Chondrocyte (in vitro differentiated cells): ENCODE measurements at regions not wholly inside any gene's neighbourhood (a gene's known extent, or its start where the extent isn't known, plus 50 kb on each side); places are given as distances from the start of the nearest gene placed in this dataset.

Source experiments
- DNase-seq: peaks from one replicate; pipeline ENCODE4 v3.0.0; 2021; ENCODE audit warnings: mixed read lengths, low spot score
- H3K27ac Mint-ChIP-seq: one replicate; pipeline ENCODE4 v1.8.0; 2021; ENCODE audit warnings: mild to moderate bottlenecking, moderate library complexity, mixed read lengths; ENCODE audit not compliant: unreplicated experiment
- H3K27me3 Mint-ChIP-seq: 2 replicates; pipeline ENCODE4 v1.8.0; 2021; ENCODE audit warnings: low read depth, mixed read lengths
- H3K36me3 Mint-ChIP-seq: 2 replicates; pipeline ENCODE4 v1.8.0; 2021; ENCODE audit warnings: low read depth, mixed read lengths
- H3K4me1 Mint-ChIP-seq: 2 replicates; pipeline ENCODE4 v1.8.0; 2021; ENCODE audit warnings: low read depth, mild to moderate bottlenecking, mixed read lengths
- H3K4me3 Mint-ChIP-seq: one replicate; pipeline ENCODE4 v1.8.0; 2021; ENCODE audit warnings: mild to moderate bottlenecking, moderate library complexity, mixed read lengths; ENCODE audit not compliant: unreplicated experiment
- H3K9me3 Mint-ChIP-seq: 2 replicates; pipeline ENCODE4 v1.8.0; 2021; ENCODE audit warnings: low read depth, mixed read lengths
- CTCF ChIP-seq: fragments of 200-600 bp; sonication (generic); IDR thresholded peaks from 2 replicates; pipeline ENCODE4 v1.5.0; 2021; ENCODE audit warnings: antibody characterized with exemption, mild to moderate bottlenecking, moderate library complexity

GRCh38 chr6:33934731-33935270, 131.0 kb upstream of the MLN start:
- H3K27ac Mint-ChIP-seq: no peak overlapping the region
- no peak for DNase-seq
- H3K4me1 Mint-ChIP-seq: peaks cover 7% of the 10 kb centered on the region
- no peak overlapping the region for H3K4me3 Mint-ChIP-seq
- H3K27me3 Mint-ChIP-seq: peaks cover 53% of the 10 kb centered on the region
- H3K36me3 Mint-ChIP-seq: peaks cover 2% of the 10 kb centered on the region
- no peaks in the 10 kb centered on the region for H3K9me3 Mint-ChIP-seq
- TF ChIP-seq CTCF: no peak

- no peak for TF ChIP-seq CTCF
- H3K4me3 Mint-ChIP-seq: no peak overlapping the region
- peaks cover 44% of the 10 kb centered on the region for H3K27me3 Mint-ChIP-seq
These were observed 129.3 kb upstream of the MLN start for GRCh38 chr6:33933101-33933500.

GRCh38 chr6:33931799-33932198, 128.0 kb upstream of the MLN start:
- H3K4me1 Mint-ChIP-seq: peaks cover 15% of the 10 kb centered on the region
- H3K4me3 Mint-ChIP-seq: no peak overlapping the region
- TF ChIP-seq CTCF: no peak
- H3K27ac Mint-ChIP-seq: no peak overlapping the region
- H3K27me3 Mint-ChIP-seq: peaks cover 42% of the 10 kb centered on the region
- no peaks in the 10 kb centered on the region for H3K36me3 Mint-ChIP-seq
- peaks cover 7% of the 10 kb centered on the region for H3K9me3 Mint-ChIP-seq
- DNase-seq: no peak

More at GRCh38 chr6:33933101-33933500, 129.3 kb upstream of the MLN start:
- DNase-seq: no peak
- no peak overlapping the region for H3K27ac Mint-ChIP-seq
- peaks cover 9% of the 10 kb centered on the region for H3K4me1 Mint-ChIP-seq
- peaks cover 2% of the 10 kb centered on the region for H3K36me3 Mint-ChIP-seq
- peaks cover 6% of the 10 kb centered on the region for H3K9me3 Mint-ChIP-seq

- TF ChIP-seq CTCF: no peak
- no peaks in the 10 kb centered on the region for H3K36me3 Mint-ChIP-seq
- H3K27me3 Mint-ChIP-seq: peaks cover 30% of the 10 kb centered on the region
- peaks cover 7% of the 10 kb centered on the region for H3K9me3 Mint-ChIP-seq
- DNase-seq: no peak
- peaks cover 15% of the 10 kb centered on the region for H3K4me1 Mint-ChIP-seq
- H3K27ac Mint-ChIP-seq: no peak overlapping the region
- no peak overlapping the region for H3K4me3 Mint-ChIP-seq
These were observed 125.9 kb upstream of the MLN start for GRCh38 chr6:33929575-33930288.

GRCh38 chr6:33927616-33928015, 123.8 kb upstream of the MLN start:
- no peak for TF ChIP-seq CTCF
- Mint-ChIP-seq H3K4me1 (peaks cover 15% of the 10 kb centered on the region), H3K27ac (no peak overlapping the region), H3K27me3 (peaks cover 13% of the 10 kb centered on the region), H3K4me3 (no peak overlapping the region), H3K36me3 (no peaks in the 10 kb centered on the region), H3K9me3 (peaks cover 7% of the 10 kb centered on the region)
- DNase-seq: no peak
